Suppressor macrophage (primary cell): ENCODE measurements at regions not wholly inside any gene's neighbourhood (a gene's known extent, or its start where the extent isn't known, plus 50 kb on each side); places are given as distances from the start of the nearest gene placed in this dataset.
A peak's percentile ranks its signal among the peaks of the same experiment; 100 is the strongest.
"Not testable (repeated sequence)": the region's sequence is repeated elsewhere in the genome, so short reads cannot be mapped to it uniquely, and the experiment has no call there.

Experiments used
- DNase-seq, 4 experiments: peaks; one replicate each; pipeline ENCODE4 v3.0.0-alpha.2; 2020 to 2022

- no peak for DNase-seq
These were observed 678.4 kb upstream of the VRK2 start for GRCh38 chr2:57368190-57368589.

DNA sequence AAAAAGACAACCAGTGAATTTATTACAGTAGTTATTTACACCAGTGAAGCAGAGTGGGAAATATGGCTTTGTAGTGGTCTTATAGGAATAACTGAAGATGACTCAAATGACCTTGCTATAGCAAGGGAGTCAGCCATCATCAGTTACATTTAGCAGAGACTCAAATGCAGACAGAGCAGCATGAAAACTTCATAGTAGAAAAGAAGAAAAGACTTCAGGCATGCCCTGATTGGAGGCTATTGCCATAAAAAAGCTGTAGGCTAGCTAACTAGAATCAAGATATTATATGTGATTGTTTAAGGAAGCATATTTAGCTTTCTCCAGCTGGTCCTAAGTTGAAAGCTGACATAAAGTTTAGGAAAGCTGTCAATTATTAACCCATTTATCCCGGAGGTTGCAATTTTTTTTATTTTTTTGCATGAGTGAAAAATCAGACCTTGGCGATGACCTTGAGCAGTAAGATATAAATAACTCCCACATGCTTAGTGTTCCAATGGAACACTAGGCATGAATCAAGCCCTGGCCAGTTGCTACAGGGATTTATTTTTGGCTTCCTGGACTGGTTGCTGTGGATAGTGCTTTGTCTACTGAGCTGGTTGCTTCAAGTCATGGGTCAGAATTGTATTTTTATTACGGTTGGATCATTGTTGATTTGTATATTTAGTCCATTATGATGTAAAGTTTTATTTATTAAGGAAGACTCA, 675.6 kb upstream of the VRK2 start:
- no peak for DNase-seq

- no peak for DNase-seq
These were observed 674.2 kb upstream of the VRK2 start for GRCh38 chr2:57372237-57372984.

DNA sequence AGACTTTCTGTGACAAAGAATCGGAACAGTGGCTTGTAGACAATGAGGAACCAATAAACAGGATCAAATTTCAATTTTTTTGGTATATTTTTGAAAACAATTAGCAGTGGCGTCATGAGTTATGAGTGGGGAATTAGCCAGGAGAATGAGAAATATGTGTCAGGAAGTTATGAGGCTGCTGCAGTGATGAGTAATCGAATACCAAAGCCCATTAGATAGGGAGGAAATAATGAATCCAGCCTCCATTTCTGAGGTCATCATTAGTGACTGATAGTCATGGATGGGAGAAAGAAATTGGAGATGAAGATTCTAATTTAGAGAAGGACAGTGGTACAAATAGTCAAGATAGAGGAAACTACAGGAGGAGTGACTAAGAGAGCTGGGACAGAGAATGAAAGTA, 673.1 kb upstream of the VRK2 start:
- DNase-seq: peak in 2 of 4 experiments; percentile 22 to 40

GRCh38 chr2:57376985-57377384, 669.6 kb upstream of the VRK2 start:
- DNase-seq: peak; percentile 24 to 77 (median 60)

DNA sequence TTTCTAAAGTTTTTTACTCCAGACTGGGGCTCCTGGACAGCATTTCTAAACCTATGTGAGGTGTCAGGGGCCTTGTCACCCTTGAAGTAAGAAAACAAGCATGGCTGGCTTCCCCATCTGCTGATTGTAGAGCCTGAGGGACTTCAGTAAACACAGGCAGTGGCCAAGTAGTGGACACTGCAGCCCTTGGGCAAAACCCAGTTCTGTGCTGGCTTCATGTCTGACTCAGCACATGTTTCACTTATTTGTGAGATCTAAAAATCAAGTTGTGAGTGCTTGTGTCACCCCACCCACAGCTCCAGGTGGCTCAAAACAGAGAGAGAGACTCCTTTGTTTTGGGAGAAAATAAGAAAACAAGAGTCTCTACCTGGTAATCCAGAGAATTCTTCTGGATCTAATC, 660.3 kb upstream of the VRK2 start:
- no peak for DNase-seq

DNA sequence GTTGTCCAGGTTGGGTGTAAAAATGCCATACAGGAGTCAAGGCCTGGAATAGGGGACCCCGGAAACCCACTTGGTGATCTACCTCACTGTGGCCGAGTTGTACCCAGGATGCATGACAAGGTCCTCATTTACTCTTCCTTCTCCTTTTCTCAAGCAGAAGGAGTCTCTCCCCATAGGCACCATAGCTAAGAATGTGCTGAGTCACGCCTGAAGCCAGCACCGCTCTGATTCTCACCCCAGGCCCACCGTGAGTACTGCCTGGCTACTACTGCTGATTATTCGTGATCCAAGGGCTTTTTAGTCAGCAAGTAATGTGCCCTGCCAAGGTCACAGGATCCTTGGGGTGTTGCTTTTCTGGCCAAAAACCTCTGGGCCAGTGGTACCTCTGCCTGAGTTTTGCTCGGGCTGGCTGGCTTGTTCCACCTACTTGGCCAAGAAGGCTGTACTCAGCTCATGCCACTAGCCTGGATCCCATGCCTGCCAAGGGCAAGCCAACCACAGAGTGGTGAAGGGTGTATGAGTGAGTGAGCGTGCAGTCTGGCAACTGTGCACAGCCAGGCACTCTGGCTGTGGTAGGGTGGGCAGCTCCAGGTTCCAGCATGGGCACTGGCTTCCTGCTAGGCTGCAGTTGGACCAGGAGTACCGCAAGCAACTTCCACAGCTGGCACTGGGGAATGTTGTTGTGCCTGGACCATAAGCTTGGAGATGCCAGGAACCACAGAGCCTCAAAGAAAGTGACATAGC, 650.1 kb upstream of the VRK2 start:
- DNase-seq: peak; percentile 38 to 76 (median 64)

DNA sequence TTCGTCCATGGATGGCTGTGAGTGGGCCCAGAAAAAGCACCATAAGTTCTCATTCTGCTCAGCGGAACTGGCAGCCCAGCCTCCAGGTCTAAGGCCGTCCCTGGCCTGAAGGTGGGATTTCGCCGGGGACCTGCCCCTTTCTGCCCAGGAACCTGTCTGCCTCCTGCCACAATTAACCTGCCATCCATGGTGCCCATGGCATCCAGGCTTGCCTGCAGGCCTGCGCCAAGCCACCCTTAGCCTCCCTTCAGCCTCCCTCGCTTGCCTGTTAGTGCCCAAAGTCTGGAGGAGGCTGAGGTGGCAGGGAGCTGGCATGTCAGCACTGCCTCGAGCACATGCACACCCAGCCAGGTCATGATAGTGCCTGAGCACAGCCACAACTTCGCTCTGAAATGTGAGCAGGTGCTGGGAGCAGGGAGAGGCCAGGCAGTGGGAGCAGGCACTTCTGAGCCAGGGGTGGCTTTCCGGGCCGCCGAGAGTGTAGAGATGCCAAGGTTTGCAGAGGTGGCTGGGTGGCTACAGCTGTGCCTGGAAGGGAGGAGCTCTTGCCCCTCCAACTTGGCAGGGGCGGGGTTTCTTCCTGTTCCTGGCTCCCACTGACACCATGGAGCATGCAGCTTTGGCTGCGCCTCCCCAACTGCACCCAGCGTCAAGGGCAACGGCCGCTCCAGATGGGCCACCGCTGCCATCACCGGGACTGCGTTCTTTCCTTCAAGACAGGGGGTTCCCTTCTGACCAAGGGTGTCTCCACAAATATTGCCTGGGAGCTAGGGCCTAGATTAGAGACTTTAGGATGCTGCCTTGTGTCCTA, 648.9 kb upstream of the VRK2 start:
- no peak for DNase-seq

DNA sequence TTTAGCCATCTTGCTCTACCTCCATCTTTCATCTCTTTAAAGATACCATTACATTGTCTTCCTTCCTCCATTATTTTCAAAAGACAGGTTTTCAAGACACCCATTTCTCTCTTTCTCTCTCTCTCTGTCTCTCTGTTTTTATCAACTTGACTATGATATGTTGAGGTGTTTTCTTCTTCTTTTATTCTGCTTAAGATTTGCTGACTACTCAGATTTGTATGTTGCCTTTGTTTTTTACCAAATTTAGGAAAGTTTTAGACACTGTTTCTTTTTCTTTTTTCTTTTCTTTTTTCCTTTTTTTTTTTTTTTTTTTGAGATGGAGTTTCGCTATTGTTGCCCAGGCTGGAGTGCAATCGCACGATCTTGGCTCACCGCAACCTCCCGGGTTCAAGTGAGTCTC, 647.5 kb upstream of the VRK2 start:
- no peak for DNase-seq

DNA sequence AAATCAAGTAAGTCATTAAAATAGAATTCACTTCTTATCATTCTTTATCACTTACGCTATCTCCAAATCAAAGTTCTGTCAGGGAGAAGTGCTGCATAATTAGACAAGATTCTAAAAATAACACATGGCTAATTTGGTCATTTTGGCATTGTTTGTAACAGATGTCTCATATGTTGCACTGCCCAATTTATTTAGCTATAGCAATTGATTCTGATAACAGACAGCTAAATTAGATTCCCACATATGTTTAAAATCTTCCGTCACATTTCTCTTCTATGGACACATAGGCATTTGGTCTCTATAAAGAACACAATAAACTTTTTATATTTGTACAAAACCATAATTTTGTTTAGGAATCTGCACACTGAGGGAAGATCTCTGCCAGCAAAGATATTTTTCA, 644.5 kb upstream of the VRK2 start:
- no peak for DNase-seq

DNA sequence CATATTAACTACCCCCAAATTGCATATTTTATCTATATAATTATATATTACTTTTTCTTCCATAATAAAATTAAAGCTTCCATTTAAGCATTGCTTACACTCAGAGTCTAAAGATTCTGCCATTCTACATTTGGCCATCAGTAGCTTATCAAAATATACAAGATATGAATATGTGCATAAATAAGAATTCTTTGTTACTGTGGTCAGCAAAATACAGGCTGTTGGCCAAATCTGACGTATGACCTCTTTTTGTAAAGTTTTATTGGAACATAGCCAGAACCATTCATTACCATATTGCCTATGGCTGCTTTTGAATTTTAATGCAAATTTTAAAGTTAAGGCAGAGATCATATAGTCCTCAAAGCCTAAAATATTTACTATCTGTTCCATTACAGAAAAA, 643.9 kb upstream of the VRK2 start:
- no peak for DNase-seq

DNA sequence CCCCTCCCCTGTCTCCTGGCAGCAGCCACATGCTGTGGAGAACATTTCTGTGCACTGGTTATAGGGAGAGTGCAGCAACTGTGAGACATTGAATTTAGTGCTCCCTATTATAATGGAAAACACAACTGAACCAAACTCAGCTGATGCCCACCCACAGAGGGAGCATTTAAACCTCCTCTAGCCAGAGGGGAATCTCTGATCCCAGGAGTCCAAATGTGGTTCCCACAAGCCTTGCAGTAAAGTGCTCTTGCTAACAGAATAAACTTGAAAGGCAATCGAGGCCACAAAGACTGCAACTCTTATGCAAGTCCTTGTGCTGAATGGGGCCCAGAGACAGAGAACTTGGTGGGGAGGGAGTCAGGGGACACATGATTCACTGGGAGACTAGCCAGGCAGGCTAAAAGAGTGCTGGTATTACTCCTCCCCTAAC, 638.8 kb upstream of the VRK2 start:
- peak in 2 of 4 experiments; percentile 11 to 30 for DNase-seq

DNA sequence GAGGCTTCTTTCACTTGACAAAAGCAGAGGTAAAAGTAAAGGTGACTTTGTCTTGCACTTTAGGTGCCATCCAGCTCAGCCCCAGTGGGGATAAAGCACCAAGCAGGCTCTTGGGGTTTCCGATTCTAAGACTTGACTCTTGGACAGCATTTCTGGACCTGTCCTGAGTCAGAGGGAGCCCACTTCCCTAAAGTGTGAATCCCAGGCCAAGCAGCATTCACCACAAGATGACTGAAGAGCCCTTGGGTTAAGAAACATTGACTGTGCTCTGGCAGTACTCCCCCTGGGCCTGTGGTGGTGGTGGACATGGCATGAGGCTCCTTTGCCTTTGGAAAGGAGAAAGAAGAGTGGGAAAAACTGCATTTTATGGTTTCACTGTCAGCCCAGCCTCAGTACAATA, 638.0 kb upstream of the VRK2 start:
- peak; percentile 52 to 78 (median 72) for DNase-seq

- peak; percentile 45 to 89 (median 68) for DNase-seq
These were observed 629.6 kb upstream of the VRK2 start for GRCh38 chr2:57417007-57417406.

- DNase-seq: not testable (repeated sequence)
These were observed 627.7 kb upstream of the VRK2 start for GRCh38 chr2:57418859-57419346.

- peak in 3 of 4 experiments; percentile 19 to 85 (median 82) for DNase-seq
These were observed 616.8 kb upstream of the VRK2 start for GRCh38 chr2:57429831-57430230.

DNA sequence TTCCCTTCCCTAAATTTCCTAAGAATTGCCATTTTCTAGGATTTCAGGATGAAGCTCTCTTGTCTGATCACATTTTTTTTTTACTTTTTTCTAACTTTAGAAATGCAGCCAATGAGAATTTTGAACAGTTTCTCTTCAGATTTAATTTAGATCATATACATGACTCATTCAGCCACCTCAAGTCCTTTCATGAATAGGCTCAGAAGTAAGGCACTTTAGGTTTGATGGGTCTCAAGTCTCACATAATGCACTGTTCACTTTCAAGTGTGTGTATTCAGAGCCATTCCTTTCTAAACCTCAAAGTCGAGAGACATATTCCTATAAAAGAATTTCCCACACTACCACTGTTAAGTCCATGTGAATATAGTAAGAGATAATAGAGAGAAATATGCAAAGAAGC, 614.1 kb upstream of the VRK2 start:
- no peak for DNase-seq

DNA sequence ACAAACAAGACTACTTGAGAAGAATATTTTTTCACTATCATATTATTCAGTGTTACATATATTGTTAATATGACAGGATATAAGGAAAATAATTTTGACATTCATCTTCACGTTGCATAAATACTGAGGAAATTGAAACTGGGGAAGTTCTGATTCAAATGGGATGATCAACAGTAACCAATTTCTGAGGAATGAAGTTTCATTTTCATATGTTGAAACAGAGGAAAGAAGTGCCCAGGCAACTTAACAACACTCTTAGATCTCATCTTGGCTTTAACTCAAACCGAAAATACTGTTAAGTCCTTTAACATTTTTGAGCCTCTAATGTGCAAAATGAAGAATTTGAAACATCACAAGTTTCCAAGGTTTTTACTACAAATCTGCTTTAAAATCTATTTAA, 612.2 kb upstream of the VRK2 start:
- peak in 3 of 4 experiments; percentile 42 to 81 (median 71) for DNase-seq

- DNase-seq: peak in 3 of 4 experiments; percentile 45 to 61 (median 48)
These were observed 611.6 kb upstream of the VRK2 start for GRCh38 chr2:57434972-57435371.

GRCh38 chr2:57437077-57437476, 609.5 kb upstream of the VRK2 start:
- DNase-seq: no peak

DNA sequence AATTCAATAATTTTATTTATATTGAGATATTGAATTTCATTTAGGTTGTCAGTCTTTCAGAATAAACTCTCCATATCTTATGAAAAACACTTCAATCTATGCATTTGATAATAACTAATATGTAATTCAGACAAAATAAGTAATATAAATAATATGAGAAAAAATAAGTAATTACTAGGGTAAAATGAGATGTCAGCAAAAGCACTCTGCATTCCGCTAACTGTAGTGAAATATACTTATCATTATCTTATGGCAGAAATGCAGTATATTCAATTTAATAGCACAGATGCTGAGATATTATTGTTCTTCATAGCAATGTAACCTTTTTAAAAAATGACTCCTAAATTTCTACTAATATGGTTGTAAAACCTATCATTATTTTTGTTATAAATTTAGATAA, 606.2 kb upstream of the VRK2 start:
- no peak for DNase-seq

- peak in 3 of 4 experiments; percentile 35 to 64 (median 53) for DNase-seq
These were observed 603.5 kb upstream of the VRK2 start for GRCh38 chr2:57443086-57443485.
